SK-N-SH (cell line): ENCODE measurements at regions not wholly inside any gene's neighbourhood (a gene's known extent, or its start where the extent isn't known, plus 50 kb on each side); places are given as distances from the start of the nearest gene placed in this dataset.

Experiments
- CTCF ChIA-PET: fragments of 300-600, 350-600 bp; formaldehyde crosslinking; extraction: SDS; loops from one replicate; lab custom pipeline; 2021; lab: Yijun Ruan, JAX
- POLR2A ChIA-PET: fragments of 350-600 bp; sonication (Branson Sonifier 250); formaldehyde crosslinking; extraction: SDS; loops from one replicate; lab custom pipeline; 2020; ENCODE audit warnings: antibody characterized with exemption, inconsistent platforms; lab: Yijun Ruan, JAX
- DNase-seq: peaks from one replicate; pipeline ENCODE4 v3.0.0; 2012
- H2AFZ ChIP-seq: fragments of 200-600 bp; sonication (generic); 2 replicates; pipeline ENCODE4 v1.8.1; 2016; ENCODE audit warnings: antibody characterized with exemption, mild to moderate bottlenecking, low read depth
- H3F3A ChIP-seq: fragments of 200-600 bp; sonication (generic); replicated peaks from 2 replicates; pipeline ENCODE3; 2016; ENCODE audit warnings: antibody characterized with exemption, mild to moderate bottlenecking; ENCODE audit not compliant: insufficient read depth
- H3K27ac ChIP-seq, 2 experiments: fragments of 200-500 bp in 1 of 2; fragments of 200-600 bp in 1 of 2; sonication (Bioruptor generic) in 1 of 2; sonication (generic), shearing (Covaris generic) in 1 of 2; 2 replicates each; pipeline versions ENCODE4 v1.5.1 to v1.6.1; 2014 to 2016; ENCODE audit warnings: low read depth in 2 of 2, inconsistent platforms in 1 of 2, low read length in 1 of 2, mild to moderate bottlenecking in 1 of 2, mixed read lengths in 1 of 2
- H3K27me3 ChIP-seq: fragments of 200-600 bp; sonication (generic), shearing (Covaris generic); 2 replicates; pipeline ENCODE4 v1.6.1; 2016; ENCODE audit warnings: mixed run types; ENCODE audit not compliant: insufficient read depth
- H3K36me3 ChIP-seq, 2 experiments: fragments of 200-500 bp in 1 of 2; fragments of 200-600 bp in 1 of 2; sonication (Bioruptor generic) in 1 of 2; sonication (generic) in 1 of 2; replicated peaks in 1 of 2; 2 replicates each; pipeline versions ENCODE3 to v1.5.1; 2014 to 2016; ENCODE audit warnings: low read length in 1 of 2, mild to moderate bottlenecking in 1 of 2; ENCODE audit not compliant: insufficient read depth in 2 of 2, control insufficient read depth in 1 of 2
- H3K4me1 ChIP-seq, 2 experiments: fragments of 200-500 bp in 1 of 2; fragments of 200-600 bp in 1 of 2; sonication (Bioruptor generic) in 1 of 2; sonication (generic), shearing (Covaris generic) in 1 of 2; 2 replicates each; pipeline versions ENCODE4 v1.5.1 to v1.6.1; 2014 to 2016; ENCODE audit warnings: low read depth in 1 of 2, low read length in 1 of 2, mixed run types in 1 of 2; ENCODE audit not compliant: insufficient read depth in 2 of 2, control insufficient read depth in 1 of 2
- H3K4me2 ChIP-seq: fragments of 200-600 bp; sonication (generic), shearing (Covaris generic); 2 replicates; pipeline ENCODE4 v1.6.1; 2017; ENCODE audit warnings: mixed run types
- H3K4me3 ChIP-seq, 2 experiments: fragments of 200-500 bp in 1 of 2; fragments of 200-600 bp in 1 of 2; sonication (Bioruptor generic) in 1 of 2; sonication (generic), shearing (Covaris generic) in 1 of 2; 2 replicates each; pipeline versions ENCODE4 v1.5.1 to v1.8.1; 2014 to 2016; ENCODE audit warnings: low read depth in 2 of 2, inconsistent platforms in 1 of 2, low read length in 1 of 2, mild to moderate bottlenecking in 1 of 2, mixed read lengths in 1 of 2, moderate library complexity in 1 of 2
- H3K79me2 ChIP-seq: fragments of 200-600 bp; sonication (generic); 2 replicates; pipeline ENCODE4 v1.8.1; 2017; ENCODE audit warnings: mild to moderate bottlenecking; ENCODE audit not compliant: insufficient read depth
- H3K9ac ChIP-seq: fragments of 200-600 bp; sonication (generic); 2 replicates; pipeline ENCODE4 v1.6.1; 2017; ENCODE audit warnings: mixed run types
- H3K9me2 ChIP-seq: fragments of 200-600 bp; sonication (generic); 2 replicates; pipeline ENCODE4 v1.6.1; 2017; ENCODE audit warnings: mixed run types
- H3K9me3 ChIP-seq: fragments of 200-600 bp; sonication (generic); 2 replicates; pipeline ENCODE4 v1.6.1; 2017; ENCODE audit warnings: mixed run types, mild to moderate bottlenecking, moderate library complexity
- H4K20me1 ChIP-seq: fragments of 200-600 bp; sonication (generic); 2 replicates; pipeline ENCODE4 v1.6.1; 2017; ENCODE audit warnings: mild to moderate bottlenecking, mixed run types; ENCODE audit not compliant: insufficient read depth
- CHD2 ChIP-seq: fragments of 150-350 bp; IDR thresholded peaks from 2 replicates; pipeline ENCODE4 v1.6.1; 2018; ENCODE audit warnings: low read length; ENCODE audit not compliant: partially characterized antibody
- GABPA ChIP-seq: IDR thresholded peaks from 2 replicates; pipeline ENCODE4 v1.4.0; 2012; ENCODE audit warnings: low read depth, mild to moderate bottlenecking
- NFIC ChIP-seq: IDR thresholded peaks from 2 replicates; pipeline ENCODE4 v1.4.0; 2012; ENCODE audit warnings: borderline replicate concordance
- PBX3 ChIP-seq: IDR thresholded peaks from 2 replicates; pipeline ENCODE4; 2012
- POLR2AphosphoS5 ChIP-seq: IDR thresholded peaks from 2 replicates; pipeline ENCODE4 v1.6.1; 2012; ENCODE audit warnings: low read depth, low read length
- REST ChIP-seq: IDR thresholded peaks from 2 replicates; pipeline ENCODE4 v1.6.1; 2012; ENCODE audit warnings: mild to moderate bottlenecking, low read depth, low read length, moderate library complexity
- RFX5 ChIP-seq: IDR thresholded peaks from 2 replicates; pipeline ENCODE4 v1.6.1; 2012; ENCODE audit warnings: mild to moderate bottlenecking, improper control_type of control experiment, low read length
- RXRA ChIP-seq: IDR thresholded peaks from 2 replicates; pipeline ENCODE4 v1.4.0; 2012; ENCODE audit warnings: low read depth, mild to moderate bottlenecking, borderline replicate concordance
- SMC3 ChIP-seq: IDR thresholded peaks from 2 replicates; pipeline ENCODE4 v1.6.1; 2012; ENCODE audit warnings: low read depth, low read length, improper control_type of control experiment
- WGBS: methylation state at CpG from one replicate; pipeline ENCODE4 v1.1.6; 2017; ENCODE audit warnings: low lambda C conversion rate; 5-methylcytosine and 5-hydroxymethylcytosine counted together

GRCh38 chr3:34261001-34261385 is 462.6 kb downstream of the PDCD6IP start:
- H2AFZ ChIP-seq: no peak overlapping the region

More at GRCh38 chr3:34261001-34261385, 462.6 kb downstream of the PDCD6IP start:
- WGBS: 21% methylated on average over 1 of the region's 1 CpG
- H4K20me1 ChIP-seq: no peaks in the 10 kb centered on the region
- peak overlapping the region in 1 of 2 experiments; percentile 94; a peak in 2 of 4 replicates for H3K27ac ChIP-seq
- no peak overlapping the region; the same call in 1 of the 2 replicates for H3K4me2 ChIP-seq
- no peak overlapping the region for H3K4me3 ChIP-seq
- no peaks in the 10 kb centered on the region for H3K27me3 ChIP-seq
- no peaks in the 10 kb centered on the region for H3K9me3 ChIP-seq
- no peaks in the 10 kb centered on the region for H3K9me2 ChIP-seq
- no peak overlapping the region for H3K9ac ChIP-seq
- ChIA-PET CTCF (interaction anchor here (0.6 to 4.8 kb wide), 25 partner anchors 9 to 1684 kb away, joined by 3 to 43 read pairs (median 4); no protein-coding TSS in a partner anchor), POLR2A (no interaction called here)
- peaks cover 32 to 40% of the 10 kb centered on the region in 2 experiments; a peak in 3 of 4 replicates for H3K4me1 ChIP-seq
- DNase-seq: no peak
- H3K36me3 ChIP-seq: no peaks in the 10 kb centered on the region
- H3K79me2 ChIP-seq: no peaks in the 10 kb centered on the region
- no peaks in the 10 kb centered on the region for H3F3A ChIP-seq
- TF ChIP-seq SMC3: no peak
- TF ChIP-seq POLR2AphosphoS5: no peak
- no peak for TF ChIP-seq RXRA
- no peak for TF ChIP-seq NFIC
- no peak for TF ChIP-seq RFX5
- no peak for TF ChIP-seq CHD2
- TF ChIP-seq GABPA: no peak
- no peak for TF ChIP-seq PBX3
- no peak for TF ChIP-seq REST
- TF ChIP-seq, all 33 proteins: peak for 0
